RWPE1 (cell line): ENCODE measurements at regions not wholly inside any gene's neighbourhood (a gene's known extent, or its start where the extent isn't known, plus 50 kb on each side); places are given as distances from the start of the nearest gene placed in this dataset.

Experiments
- CTCF ChIA-PET: fragments of 350-600 bp; sonication (Branson Sonifier 250); formaldehyde crosslinking; extraction: SDS; loops from one replicate; lab custom pipeline; 2021; lab: Yijun Ruan, JAX
- POLR2A ChIA-PET: fragments of 400-600 bp; formaldehyde crosslinking; extraction: SDS; loops from one replicate; lab custom pipeline; 2020; ENCODE audit warnings: antibody characterized with exemption; ENCODE audit not compliant: low non-redundant PET; lab: Yijun Ruan, JAX
- DNase-seq: peaks from one replicate; pipeline ENCODE4 v3.0.0; 2012; ENCODE audit warnings: low spot score
- H3K27ac ChIP-seq: fragments of 450-650 bp; 2 replicates; pipeline ENCODE4 v1.5.1; 2017
- CTCF ChIP-seq: fragments of 450-650 bp; conservative IDR thresholded peaks from 2 replicates; pipeline ENCODE4 v1.5.1; 2017; ENCODE audit warnings: low read depth, mild to moderate bottlenecking

GRCh38 chr20:6395695-6396094 is 272.9 kb upstream of the FERMT1 start:
- no peak for TF ChIP-seq CTCF
- POLR2A ChIA-PET: no interaction called here
- DNase-seq: peak; percentile 26
- H3K27ac ChIP-seq: no peak overlapping the region
- CTCF ChIA-PET: no interaction called here

GRCh38 chr20:6388671-6389197 is 265.9 kb upstream of the FERMT1 start:
- POLR2A ChIA-PET: no interaction called here

GRCh38 chr20:6384956-6385486 is 262.2 kb upstream of the FERMT1 start:
- no peak overlapping the region for H3K27ac ChIP-seq
- no peak for DNase-seq
- CTCF ChIA-PET: interaction anchor here (0.5 kb wide), 2 partner anchors 35 to 87 kb away, joined by 3 to 4 read pairs; no protein-coding TSS in a partner anchor
- POLR2A ChIA-PET: no interaction called here
- TF ChIP-seq CTCF: no peak

More at GRCh38 chr20:6388671-6389197, 265.9 kb upstream of the FERMT1 start:
- CTCF ChIA-PET: interaction anchor here (0.6 kb wide), 2 partner anchors 675 to 1241 kb away, joined by 3 to 4 read pairs; no protein-coding TSS in a partner anchor
- no peak overlapping the region for H3K27ac ChIP-seq
- DNase-seq: no peak
- TF ChIP-seq CTCF: no peak

GRCh38 chr20:6384380-6384779 is 261.6 kb upstream of the FERMT1 start:
- TF ChIP-seq CTCF: no peak
- POLR2A ChIA-PET: no interaction called here
- DNase-seq: no peak
- H3K27ac ChIP-seq: no peak overlapping the region
- CTCF ChIA-PET: interaction anchor here (0.5 kb wide), 2 partner anchors 34 to 86 kb away, joined by 3 to 4 read pairs; no protein-coding TSS in a partner anchor

- peak; percentile 21 for DNase-seq
- no peak overlapping the region for H3K27ac ChIP-seq
- ChIA-PET CTCF (interaction anchor here (0.5 to 1.2 kb wide), 10 partner anchors 10 to 573 kb away, joined by 3 to 4 read pairs (median 3); no protein-coding TSS in a partner anchor), POLR2A (no interaction called here)
- peak; percentile 34 for TF ChIP-seq CTCF
These were observed 259.1 kb upstream of the FERMT1 start for GRCh38 chr20:6381887-6382286.

- CTCF ChIA-PET: no interaction called here
- POLR2A ChIA-PET: no interaction called here
- DNase-seq: no peak
These were observed 239.4 kb upstream of the FERMT1 start for GRCh38 chr20:6362245-6362644.

More at GRCh38 chr20:6362245-6362644, 239.4 kb upstream of the FERMT1 start:
- H3K27ac ChIP-seq: no peak overlapping the region
- TF ChIP-seq CTCF: no peak
